ENCODE measurements at regions not wholly inside any gene's neighbourhood (a gene's known extent, or its start where the extent isn't known, plus 50 kb on each side); places are given as distances from the start of the nearest gene placed in this dataset.
"Not testable (repeated sequence)": the region's sequence is repeated elsewhere in the genome, so short reads cannot be mapped to it uniquely, and the experiment has no call there.

DNA sequence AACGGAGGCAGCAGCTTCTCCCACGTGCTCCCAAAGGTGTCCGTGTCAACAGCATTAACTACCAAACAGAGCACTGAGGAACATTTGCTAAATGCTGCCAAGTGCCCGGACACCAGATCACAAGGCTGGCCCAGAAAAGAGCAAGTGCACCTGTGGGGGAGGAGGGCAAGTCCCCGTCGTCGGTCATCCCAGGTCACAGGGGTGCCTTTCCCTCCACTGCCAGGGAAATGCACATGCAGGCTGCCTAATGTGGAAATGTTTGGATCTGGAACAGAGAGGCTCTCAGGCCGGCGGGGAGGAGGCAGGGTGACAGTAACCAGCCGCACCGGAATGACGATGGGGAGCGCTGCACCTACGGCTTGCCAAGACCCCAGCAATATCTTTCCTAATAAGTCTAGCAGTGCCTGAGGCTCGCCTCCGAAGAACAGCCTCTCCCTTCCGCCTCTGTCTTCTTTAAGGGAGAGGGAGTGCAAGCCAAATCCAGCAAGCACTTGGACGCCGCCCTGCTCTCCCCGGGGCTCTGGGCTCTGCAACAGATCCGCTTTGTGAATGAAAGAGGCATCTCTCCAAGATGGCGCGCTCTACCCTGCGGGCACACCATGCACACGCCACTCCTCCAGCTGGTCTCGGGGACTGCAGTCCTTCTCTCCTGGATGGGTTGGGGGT is 206.3 kb upstream of the IRF2BP2 start:
- DNase-seq: peak in 41 of 42 donors; percentile 24 to 79 (median 53)
- intact Hi-C loops (cut with DNase I): not testable (repeated sequence)

- intact Hi-C loops (cut with DNase I); DNase-seq: not testable (repeated sequence)
These were observed 205.4 kb upstream of the IRF2BP2 start for GRCh38 chr1:234815295-234815815.

GRCh38 chr1:234814235-234814634 is 204.3 kb upstream of the IRF2BP2 start:
- intact Hi-C loops (cut with DNase I); DNase-seq: not testable (repeated sequence)

DNA sequence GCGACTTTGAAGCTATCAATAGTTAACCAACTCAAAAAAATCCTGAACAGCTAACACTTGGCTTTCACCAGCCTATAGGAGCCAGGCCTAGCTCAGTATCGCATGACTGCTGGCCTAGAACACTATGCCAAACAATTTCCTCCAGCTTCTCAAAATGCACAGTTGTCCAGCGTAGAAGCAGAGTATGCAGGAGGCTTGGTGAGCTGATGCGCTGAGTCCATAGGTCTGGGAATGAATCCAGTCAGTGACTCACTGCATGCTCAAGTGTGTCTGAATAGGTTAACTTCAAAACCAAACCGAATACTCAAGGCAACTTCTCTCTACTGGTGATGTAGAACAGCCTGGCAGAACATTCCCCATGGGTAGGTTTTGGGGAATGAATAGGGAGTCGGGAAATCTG is 201.8 kb upstream of the IRF2BP2 start:
- DNase-seq; intact Hi-C loops (cut with DNase I): not testable (repeated sequence)

- DNase-seq; intact Hi-C loops (cut with DNase I): not testable (repeated sequence)
These were observed 200.7 kb upstream of the IRF2BP2 start for GRCh38 chr1:234810726-234811125.

DNA sequence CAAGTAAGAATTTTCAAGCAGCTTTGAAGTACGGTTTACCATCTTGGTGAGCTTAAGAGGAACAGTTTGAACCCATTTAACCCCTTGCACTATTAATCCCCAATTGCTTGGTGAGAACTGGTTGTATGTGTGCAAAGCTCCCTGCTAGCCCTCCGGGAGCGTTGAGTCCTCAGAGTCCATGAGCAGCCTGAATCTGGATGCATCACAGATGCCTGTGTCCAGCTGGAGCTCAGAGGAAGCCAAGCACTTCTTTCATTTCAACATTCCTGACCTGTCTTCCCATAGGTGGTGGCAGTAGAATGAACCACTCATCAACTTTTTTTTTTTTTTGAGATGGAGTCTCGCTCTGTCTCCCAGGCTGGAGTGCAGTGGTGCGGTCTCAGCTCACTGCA is 199.9 kb upstream of the IRF2BP2 start:
- DNase-seq; intact Hi-C loops (cut with DNase I): not testable (repeated sequence)

GRCh38 chr1:234808943-234809853 is 199.2 kb upstream of the IRF2BP2 start:
- intact Hi-C loops (cut with DNase I); DNase-seq: not testable (repeated sequence)

DNA sequence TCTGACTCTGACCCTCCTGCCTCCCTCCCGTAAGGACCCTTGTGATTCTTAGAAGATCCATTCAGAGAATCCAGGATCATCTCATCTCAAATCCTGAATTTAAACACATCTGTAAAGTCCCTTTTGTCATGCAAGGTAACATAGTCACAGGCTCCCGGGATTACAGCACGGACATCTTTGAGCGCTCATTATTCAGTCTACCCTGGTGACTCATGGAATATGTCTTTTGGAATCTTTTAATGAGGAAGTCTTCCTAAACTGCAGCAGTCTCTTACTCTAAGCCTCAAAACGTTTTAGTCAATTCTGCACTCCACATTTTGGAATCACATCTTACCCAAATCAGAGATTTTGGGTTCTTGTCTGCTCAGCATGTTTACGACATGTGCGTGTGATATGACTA is 198.5 kb upstream of the IRF2BP2 start:
- DNase-seq; intact Hi-C loops (cut with DNase I): not testable (repeated sequence)

- intact Hi-C loops (cut with DNase I); DNase-seq: not testable (repeated sequence)
These were observed 197.7 kb upstream of the IRF2BP2 start for GRCh38 chr1:234807705-234808104.

DNA sequence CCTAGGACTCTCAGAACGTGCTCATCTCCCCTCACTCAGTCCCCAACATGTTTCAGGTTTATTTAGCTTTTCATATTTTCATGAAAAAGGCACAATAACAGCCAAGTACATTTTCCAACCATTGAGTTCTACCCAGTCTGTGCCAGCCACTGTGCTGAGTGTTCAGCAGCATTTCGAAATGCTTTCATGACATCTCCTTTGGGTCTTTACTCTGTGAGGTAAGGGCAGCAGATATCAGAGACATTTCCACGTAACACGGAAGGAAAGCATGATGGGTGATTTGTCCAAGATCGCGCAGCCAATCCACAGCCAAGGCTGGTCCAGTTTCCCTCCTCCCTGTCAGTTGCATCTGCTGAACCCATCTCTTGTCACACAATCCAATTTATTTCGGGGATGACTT is 192.6 kb upstream of the IRF2BP2 start:
- intact Hi-C loops (cut with DNase I); DNase-seq: not testable (repeated sequence)

DNA sequence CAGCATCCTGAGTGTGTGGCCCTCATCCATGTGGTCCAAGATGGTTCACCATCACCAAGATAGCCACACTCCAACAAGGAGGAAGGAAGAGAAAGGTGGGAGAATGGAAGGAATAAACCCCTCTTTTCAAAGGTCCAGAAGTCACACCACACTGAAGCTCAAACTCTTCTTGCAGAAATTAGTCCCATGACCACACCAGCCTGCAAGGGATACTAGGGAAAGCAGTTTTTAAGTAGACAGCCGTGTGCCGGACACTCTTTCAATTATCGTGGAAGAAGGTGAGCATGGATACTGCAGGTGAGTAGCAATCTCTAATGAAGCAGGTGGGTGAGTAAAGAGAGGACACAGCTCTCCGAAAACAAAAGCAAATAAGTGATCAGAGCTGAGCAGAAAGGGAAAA is 191.7 kb upstream of the IRF2BP2 start:
- intact Hi-C loops (cut with DNase I); DNase-seq: not testable (repeated sequence)

- DNase-seq; intact Hi-C loops (cut with DNase I): not testable (repeated sequence)
These were observed 191.2 kb upstream of the IRF2BP2 start for GRCh38 chr1:234801147-234801546.

DNA sequence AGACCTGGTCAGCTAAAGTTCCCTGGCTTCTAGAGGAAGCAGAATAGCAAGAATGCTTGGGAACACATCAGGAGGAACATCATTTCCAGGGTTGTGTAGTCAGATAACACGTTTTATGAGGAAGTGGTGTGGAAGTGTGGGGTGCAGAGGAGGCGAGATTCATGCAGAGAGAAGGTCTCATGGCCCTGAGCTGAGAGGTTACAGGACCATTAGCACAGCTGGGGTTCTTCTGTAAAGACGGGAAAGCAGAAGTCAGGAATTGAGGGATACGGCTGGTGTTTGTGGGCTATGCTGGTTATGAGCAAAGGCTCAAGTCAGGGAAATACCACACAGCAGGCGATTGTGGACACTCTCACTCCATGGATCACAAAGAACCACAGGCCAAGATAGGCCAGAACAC is 190.6 kb upstream of the IRF2BP2 start:
- DNase-seq; intact Hi-C loops (cut with DNase I): not testable (repeated sequence)

GRCh38 chr1:234799021-234799689 is 189.2 kb upstream of the IRF2BP2 start:
- intact Hi-C loops (cut with DNase I); DNase-seq: not testable (repeated sequence)

DNA sequence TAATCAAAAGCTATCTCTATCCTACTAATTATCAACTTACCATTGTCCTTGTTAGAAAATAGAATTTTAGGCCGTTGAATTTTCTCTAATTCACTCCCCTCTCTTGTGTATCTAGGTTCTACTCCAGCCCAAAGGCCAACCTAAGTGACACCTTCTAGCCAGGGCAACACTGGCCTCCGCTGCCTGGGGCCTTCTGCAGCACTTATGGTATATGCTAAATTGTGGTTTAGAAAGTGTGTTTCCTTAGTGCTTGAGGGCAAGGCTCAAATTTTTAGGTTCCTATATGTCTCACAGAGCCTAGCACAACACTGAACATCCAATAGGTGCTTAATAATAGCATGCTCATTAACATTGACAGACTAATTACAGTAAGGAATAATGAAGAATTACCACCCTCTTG is 187.2 kb upstream of the IRF2BP2 start:
- intact Hi-C loops (cut with DNase I): not testable (repeated sequence)

GRCh38 chr1:234796438-234796792 is 186.4 kb upstream of the IRF2BP2 start:
- intact Hi-C loops (cut with DNase I); DNase-seq: not testable (repeated sequence)

More for the DNA sequence above, 187.2 kb upstream of the IRF2BP2 start:
- DNase-seq: not testable (repeated sequence)

DNA sequence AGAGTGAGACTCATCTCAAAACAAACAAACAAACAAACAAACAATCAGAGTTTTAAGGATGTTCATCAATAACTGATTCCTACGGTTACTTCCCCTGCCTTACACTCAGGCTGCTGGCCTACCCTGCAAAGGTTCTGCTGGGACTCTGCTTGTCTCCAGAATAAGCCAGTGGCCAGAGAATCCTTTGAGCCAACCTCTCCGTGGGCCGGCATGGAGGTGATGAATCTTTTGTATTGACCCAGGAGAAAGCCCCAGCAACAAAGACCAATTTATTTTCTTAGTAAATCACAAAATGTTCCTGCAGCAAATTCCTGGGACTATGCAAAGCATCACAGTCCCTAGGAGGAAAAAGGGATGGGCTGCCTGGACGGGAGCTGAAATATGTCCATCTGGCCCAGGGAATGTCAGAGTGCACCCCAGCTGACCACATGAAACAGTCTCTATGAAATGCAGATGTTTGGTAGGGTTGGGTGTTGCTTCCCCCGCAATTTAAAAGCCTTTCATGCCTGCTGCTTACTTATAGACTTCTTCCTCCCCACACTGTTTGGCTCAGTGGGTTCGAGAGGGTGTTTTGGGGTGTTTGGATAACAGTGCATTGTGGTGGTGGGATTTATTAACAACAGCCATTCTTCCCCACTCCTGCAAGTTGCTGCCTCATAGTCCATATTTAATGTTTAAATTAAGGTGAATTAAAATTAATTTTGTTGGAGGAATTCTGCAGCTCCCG is 185.9 kb upstream of the IRF2BP2 start:
- intact Hi-C loops (cut with DNase I); DNase-seq: not testable (repeated sequence)

DNA sequence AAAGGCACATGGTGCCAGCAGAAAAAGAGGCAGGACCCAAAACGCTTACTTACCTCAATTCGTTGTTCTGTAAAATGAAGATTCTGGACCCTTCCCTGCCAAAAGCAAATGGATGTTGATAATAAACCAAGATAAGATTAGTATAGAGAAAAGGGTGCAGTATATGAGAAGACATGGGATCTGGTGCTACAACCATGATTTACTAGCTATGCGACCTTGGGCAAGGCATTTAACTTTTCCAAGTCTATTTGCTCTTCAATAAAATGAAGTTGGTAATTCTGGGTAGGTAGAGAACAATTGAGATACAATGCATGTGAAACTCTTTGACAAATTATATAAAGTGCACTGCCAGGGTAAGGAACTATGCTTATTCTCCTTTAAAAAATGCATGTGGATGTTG is 185.0 kb upstream of the IRF2BP2 start:
- intact Hi-C loops (cut with DNase I); DNase-seq: not testable (repeated sequence)

- intact Hi-C loops (cut with DNase I); DNase-seq: not testable (repeated sequence)
These were observed 184.5 kb upstream of the IRF2BP2 start for GRCh38 chr1:234794452-234794851.
